Upper lobe of left lung (tissue), 6 donors: ENCODE measurements at regions not wholly inside any gene's neighbourhood (a gene's known extent, or its start where the extent isn't known, plus 50 kb on each side); places are given as distances from the start of the nearest gene placed in this dataset.

Experiments
- ATAC-seq, 2 donors: fragments of 200-7000 bp; cut with Tn5 transposase; one replicate each; pipeline ENCODE4 v1.9.1; 2022; ENCODE audit warnings: mild to moderate bottlenecking in 2 of 2, moderate library complexity in 2 of 2; ENCODE audit not compliant: low FRiP score in 2 of 2
- DNase-seq, 2 donors: peaks; one replicate each; pipeline ENCODE4 v3.0.0-alpha.2; 2019 to 2020
- H3K27ac ChIP-seq, 4 donors: fragments of 200-600 bp; sonication (generic); one replicate each; pipeline ENCODE4 v1.5.1; 2016 to 2019
- H3K27me3 ChIP-seq, 4 donors: fragments of 200-600 bp; sonication (generic); one replicate each; pipeline ENCODE4 v1.5.1; 2017 to 2019
- H3K36me3 ChIP-seq, 4 donors: fragments of 200-600 bp; sonication (generic); one replicate each; pipeline ENCODE4 v1.5.1; 2016 to 2019
- H3K4me1 ChIP-seq, 4 donors: fragments of 200-600 bp; sonication (generic); one replicate each; pipeline ENCODE4 v1.5.1; 2018 to 2019
- H3K4me3 ChIP-seq, 4 donors: fragments of 200-600 bp; sonication (generic); one replicate each; pipeline ENCODE4 v1.5.1; 2017 to 2019; ENCODE audit warnings: mild to moderate bottlenecking in 2 of 4, moderate library complexity in 1 of 4
- H3K9me3 ChIP-seq, 4 donors: fragments of 200-600 bp; sonication (generic); one replicate each; pipeline ENCODE4 v1.5.1; 2018 to 2019
- EP300 ChIP-seq, 4 donors: sonication (generic); formaldehyde crosslinking; IDR thresholded peaks; one replicate each; pipeline ENCODE4 v1.5.1; 2017; ENCODE audit warnings: antibody characterized with exemption in 4 of 4, control low read depth in 2 of 4
- POLR2A ChIP-seq, 4 donors: fragments of 450-650 bp; IDR thresholded peaks; one replicate each; pipeline ENCODE4 v1.5.1; 2016 to 2017; ENCODE audit warnings: antibody characterized with exemption in 4 of 4, mild to moderate bottlenecking in 2 of 4
- POLR2AphosphoS5 ChIP-seq, 2 donors: sonication (generic); formaldehyde crosslinking; IDR thresholded peaks; one replicate each; pipeline ENCODE4 v1.5.1; 2017; ENCODE audit warnings: antibody characterized with exemption in 2 of 2
- WGBS, 2 donors: methylation state at CpG; one replicate each; pipeline ENCODE4 v1.1.5; 2017 to 2018; 5-methylcytosine and 5-hydroxymethylcytosine counted together
- TF ChIP-seq, protein P1 (sequence below), 6 experiments: fragments of 450-650 bp in 4 of 6; fragments of 200-600 bp in 2 of 6; sonication (generic) in 2 of 6; IDR thresholded peaks; one replicate each; pipeline ENCODE4 v1.5.1; 2016 to 2019; ENCODE audit warnings: antibody characterized with exemption in 6 of 6
- donor health status: DM: no; HTN: no; CAD: no; lungs with moderate emphysema.
- donor health status: DM: no; HTN: yes; CAD: no; lungs with severe emphysema.

DNA sequence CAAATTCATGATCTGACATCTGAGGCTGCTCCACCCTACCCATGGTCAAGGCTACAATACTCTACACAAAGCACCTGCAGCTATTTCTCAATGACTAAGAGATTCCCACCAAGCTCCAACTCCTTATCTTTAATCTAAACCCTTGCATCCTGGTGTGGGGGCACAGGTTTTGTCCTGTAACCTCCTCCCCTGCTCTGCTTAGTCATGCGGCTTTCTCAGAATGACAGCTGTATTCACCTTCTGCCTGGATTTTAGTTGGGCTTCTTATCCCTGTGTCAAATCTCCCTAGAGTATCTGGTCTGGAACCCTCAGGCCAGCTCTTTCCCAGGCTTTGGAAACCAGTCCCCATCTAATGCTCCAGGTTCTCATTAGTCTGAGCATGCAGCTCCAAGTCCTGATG lies 159.0 kb downstream of the BARHL2 start:
- Histone ChIP-seq H3K4me3 (no peak overlapping the region), H3K9me3 (no peaks in the 10 kb centered on the region), H3K27ac (no peak overlapping the region), H3K4me1 (no peaks in the 10 kb centered on the region), H3K27me3 (no peaks in the 10 kb centered on the region), H3K36me3 (no peaks in the 10 kb centered on the region)
- DNase-seq: no peak
- ATAC-seq: no peak
- TF ChIP-seq, protein P1, sequence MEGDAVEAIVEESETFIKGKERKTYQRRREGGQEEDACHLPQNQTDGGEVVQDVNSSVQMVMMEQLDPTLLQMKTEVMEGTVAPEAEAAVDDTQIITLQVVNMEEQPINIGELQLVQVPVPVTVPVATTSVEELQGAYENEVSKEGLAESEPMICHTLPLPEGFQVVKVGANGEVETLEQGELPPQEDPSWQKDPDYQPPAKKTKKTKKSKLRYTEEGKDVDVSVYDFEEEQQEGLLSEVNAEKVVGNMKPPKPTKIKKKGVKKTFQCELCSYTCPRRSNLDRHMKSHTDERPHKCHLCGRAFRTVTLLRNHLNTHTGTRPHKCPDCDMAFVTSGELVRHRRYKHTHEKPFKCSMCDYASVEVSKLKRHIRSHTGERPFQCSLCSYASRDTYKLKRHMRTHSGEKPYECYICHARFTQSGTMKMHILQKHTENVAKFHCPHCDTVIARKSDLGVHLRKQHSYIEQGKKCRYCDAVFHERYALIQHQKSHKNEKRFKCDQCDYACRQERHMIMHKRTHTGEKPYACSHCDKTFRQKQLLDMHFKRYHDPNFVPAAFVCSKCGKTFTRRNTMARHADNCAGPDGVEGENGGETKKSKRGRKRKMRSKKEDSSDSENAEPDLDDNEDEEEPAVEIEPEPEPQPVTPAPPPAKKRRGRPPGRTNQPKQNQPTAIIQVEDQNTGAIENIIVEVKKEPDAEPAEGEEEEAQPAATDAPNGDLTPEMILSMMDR (IDR thresholded peaks at IDR 0.05): no peak
- TF ChIP-seq POLR2AphosphoS5 (IDR thresholded peaks at IDR 0.05): no peak
- TF ChIP-seq EP300 (IDR thresholded peaks at IDR 0.05): no peak
- TF ChIP-seq POLR2A (IDR thresholded peaks at IDR 0.05): no peak
- WGBS, 2 donors: 78 to 86% methylated on average over 1 of the region's 1 CpG

DNA sequence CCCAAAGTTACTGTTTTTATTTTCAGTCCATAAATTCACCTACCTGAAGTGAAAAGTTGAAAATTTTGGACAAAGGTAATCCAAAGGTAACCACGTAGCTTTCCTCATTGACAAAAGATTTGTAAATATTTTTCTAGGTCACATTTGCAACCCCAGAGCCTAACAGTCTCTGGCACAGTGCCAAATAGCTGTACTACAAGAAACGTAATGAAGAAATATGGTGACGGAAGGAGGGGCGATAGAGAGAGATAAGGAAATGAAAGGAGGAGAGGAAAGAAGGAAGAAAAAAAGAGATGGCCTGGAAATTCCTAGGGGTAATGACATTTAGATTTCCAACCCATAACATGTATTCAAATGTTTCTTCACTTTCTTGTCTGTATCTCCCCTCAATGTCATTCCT lies 159.4 kb downstream of the BARHL2 start:
- Histone ChIP-seq H3K9me3 (no peaks in the 10 kb centered on the region), H3K4me3 (no peak overlapping the region), H3K4me1 (no peaks in the 10 kb centered on the region), H3K27me3 (no peaks in the 10 kb centered on the region), H3K27ac (no peak overlapping the region), H3K36me3 (no peaks in the 10 kb centered on the region)
- 33 to 48% methylated on average over 4 of the region's 4 CpGs for WGBS, 2 donors
- ATAC-seq: no peak
- no peak for DNase-seq
- TF ChIP-seq POLR2A (IDR thresholded peaks at IDR 0.05) (no peak), POLR2AphosphoS5 (IDR thresholded peaks at IDR 0.05) (no peak), EP300 (IDR thresholded peaks at IDR 0.05) (no peak)
- TF ChIP-seq, protein P1 (IDR thresholded peaks at IDR 0.05): no peak

DNA sequence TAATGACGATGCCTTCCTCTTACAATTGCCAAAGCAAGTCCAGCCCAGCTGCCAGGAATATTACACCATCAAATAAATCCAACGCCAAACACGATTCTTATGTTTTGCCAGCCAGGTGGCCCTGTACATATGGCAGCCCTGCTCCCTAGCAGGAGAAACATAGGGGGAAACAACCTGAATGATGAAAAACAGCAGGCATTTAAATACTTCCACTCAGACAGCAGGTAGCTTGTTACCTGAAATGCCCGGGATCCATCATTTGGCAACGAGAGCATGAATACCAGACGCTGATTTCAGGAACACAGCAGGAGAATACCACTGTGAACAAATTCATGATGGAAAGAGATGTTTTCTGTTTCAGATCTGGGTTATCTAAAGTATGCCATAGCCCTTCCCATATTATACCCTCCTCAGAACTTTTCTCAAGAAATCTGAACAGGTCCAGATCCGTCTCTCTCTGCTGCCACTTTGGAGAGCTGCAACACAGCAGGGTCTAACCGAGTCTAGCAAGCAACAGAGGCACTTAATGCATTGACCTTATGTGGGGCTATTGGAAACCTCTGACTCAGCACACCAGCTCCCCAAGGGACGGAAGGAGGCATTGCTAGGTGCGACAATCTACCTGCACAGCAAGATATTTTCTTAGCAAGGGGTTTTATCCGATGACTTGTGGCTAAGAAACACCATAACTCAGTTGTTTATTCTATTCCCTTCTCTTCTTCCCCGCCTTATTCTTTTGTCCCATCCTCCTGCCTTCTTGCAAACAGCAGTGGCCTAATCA lies 166.3 kb downstream of the BARHL2 start:
- TF ChIP-seq, protein P1 (IDR thresholded peaks at IDR 0.05): no peak
- TF ChIP-seq POLR2A (IDR thresholded peaks at IDR 0.05) (no peak), POLR2AphosphoS5 (IDR thresholded peaks at IDR 0.05) (no peak), EP300 (IDR thresholded peaks at IDR 0.05) (no peak)
- ATAC-seq (no peak), DNase-seq (no peak)
- Histone ChIP-seq H3K9me3 (no peaks in the 10 kb centered on the region), H3K36me3 (no peaks in the 10 kb centered on the region), H3K27me3 (no peaks in the 10 kb centered on the region), H3K4me1 (no peaks in the 10 kb centered on the region), H3K27ac (no peak overlapping the region), H3K4me3 (no peak overlapping the region)
- 73 to 78% methylated on average over 12 of the region's 12 CpGs for WGBS, 2 donors

DNA sequence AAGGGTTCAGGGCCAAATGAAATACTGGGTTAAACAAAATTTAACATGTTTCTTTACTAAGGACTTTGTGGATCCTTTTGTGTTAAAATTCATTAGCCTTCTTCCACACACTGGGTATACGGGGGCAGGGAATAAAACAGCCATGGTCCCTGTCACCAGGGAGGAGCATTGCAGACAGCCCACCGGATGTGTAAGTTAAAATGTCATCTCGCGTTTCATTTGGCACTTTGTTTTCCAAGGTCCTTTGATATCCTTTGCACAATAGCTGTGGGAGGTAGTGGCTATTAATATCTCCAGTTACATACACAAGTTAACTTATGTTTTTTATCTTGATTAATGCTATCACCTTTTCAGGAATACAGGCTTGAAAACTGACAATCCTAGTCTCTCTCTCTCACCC lies 172.7 kb downstream of the BARHL2 start:
- TF ChIP-seq, protein P1 (IDR thresholded peaks at IDR 0.05): no peak
- TF ChIP-seq POLR2A (IDR thresholded peaks at IDR 0.05) (no peak), POLR2AphosphoS5 (IDR thresholded peaks at IDR 0.05) (no peak), EP300 (IDR thresholded peaks at IDR 0.05) (no peak)
- no peaks in the 10 kb centered on the region for H3K4me1 ChIP-seq
- WGBS, 2 donors: 42 to 68% methylated on average over 4 of the region's 4 CpGs
- no peaks in the 10 kb centered on the region for H3K36me3 ChIP-seq
- no peaks in the 10 kb centered on the region for H3K9me3 ChIP-seq
- H3K4me3 ChIP-seq: no peak overlapping the region
- no peak overlapping the region for H3K27ac ChIP-seq
- H3K27me3 ChIP-seq: no peaks in the 10 kb centered on the region
- ATAC-seq (no peak), DNase-seq (no peak)
